Psoas muscle (tissue), 7 donors: ENCODE measurements at regions not wholly inside any gene's neighbourhood (a gene's known extent, or its start where the extent isn't known, plus 50 kb on each side); places are given as distances from the start of the nearest gene placed in this dataset.

Source experiments
- ATAC-seq, 4 donors: fragments of 200-7000 bp; cut with Tn5 transposase; one replicate each; pipeline ENCODE4 v1.9.1; 2020; ENCODE audit warnings: moderate library complexity in 3 of 4, mild to moderate bottlenecking in 2 of 4
- DNase-seq, 2 donors: peaks; one replicate each; pipeline ENCODE4 v3.0.0-alpha.2; 2020
- H3K27ac ChIP-seq: fragments of 200-600 bp; one replicate; pipeline ENCODE4 v1.8.0; 2022
- H3K27me3 ChIP-seq, 3 donors: fragments of 200-600 bp in 1 of 3; one replicate each; pipeline versions ENCODE4 v1.6.1 to v1.8.0; 2013 to 2022; ENCODE audit warnings: low read length in 2 of 3, mild to moderate bottlenecking in 2 of 3, moderate library complexity in 1 of 3; ENCODE audit not compliant: insufficient read depth in 3 of 3
- H3K36me3 ChIP-seq, 2 donors: fragments of 200-600 bp in 1 of 2; one replicate each; pipeline versions ENCODE4 v1.6.1 to v1.8.0; 2013 to 2022; ENCODE audit warnings: low read depth in 1 of 2, mild to moderate bottlenecking in 1 of 2, moderate library complexity in 1 of 2; ENCODE audit not compliant: insufficient read depth in 1 of 2
- H3K4me1 ChIP-seq: fragments of 200-600 bp; one replicate; pipeline ENCODE4 v1.8.0; 2022
- H3K4me3 ChIP-seq: fragments of 200-600 bp; one replicate; pipeline ENCODE4 v1.8.0; 2022; ENCODE audit warnings: mild to moderate bottlenecking
- H3K9me3 ChIP-seq: fragments of 200-600 bp; one replicate; pipeline ENCODE4 v1.8.0; 2022
- WGBS, 3 donors: extraction: QIAGEN DNeasy Blood & Tissue Kit; methylation state at CpG; one replicate each; pipeline versions ENCODE4 v1.1.6 to v1.1.7; 2013; 5-methylcytosine and 5-hydroxymethylcytosine counted together
- intact Hi-C, 2 donors: fragments of 100-400 bp; cut with DNase I; formaldehyde crosslinking; loops; one replicate each; pipeline versions ENCODE4 v1.11.0 to v1.14.2; 2022
- TF ChIP-seq, protein P1 (sequence below): fragments of 200-600 bp; IDR thresholded peaks from one replicate; pipeline ENCODE4 v1.8.0; 2022; ENCODE audit warnings: antibody characterized with exemption
- donor health status: healthy with polysubstance abuse.
- donor health status: DM: no; HTN: no; CAD: no; lungs with moderate emphysema.
- donor health status: Bipolar disorder and iron deficiency.
- donor health status: healthy.
- donor health status: DM: yes; HTN: yes; CAD: no.
- donor health status: DM: no; HTN: no; CAD: no.
- donor health status: DM: yes; HTN: yes; CAD: no.

DNA sequence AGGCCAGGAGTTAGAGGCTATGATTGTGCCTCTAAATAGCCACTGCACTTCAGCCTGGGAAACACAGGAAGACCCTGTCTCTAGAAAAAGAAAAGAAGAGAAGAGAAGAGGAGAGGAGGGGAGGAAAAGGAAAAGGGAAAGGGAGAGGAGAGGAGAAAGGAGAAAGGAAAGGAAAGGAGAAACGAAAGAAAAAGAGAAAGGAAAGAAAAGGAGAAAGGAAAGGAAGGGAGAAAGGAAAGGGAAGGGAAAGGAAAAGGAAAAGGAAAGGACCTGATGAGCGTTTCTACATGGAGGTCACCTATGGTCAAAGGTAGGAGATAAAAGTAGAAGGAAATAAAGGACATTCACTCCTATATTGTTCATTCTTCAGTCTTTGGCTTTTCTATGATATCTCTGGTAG is 109.1 kb upstream of the TRPC4 start:
- Histone ChIP-seq H3K9me3 (no peaks in the 10 kb centered on the region), H3K36me3 (no peaks in the 10 kb centered on the region), H3K27ac (no peak overlapping the region), H3K4me1 (no peaks in the 10 kb centered on the region), H3K27me3 (no peaks in the 10 kb centered on the region), H3K4me3 (no peak overlapping the region)
- 64 to 66% (median 64%) methylated on average over 2 of the region's 2 CpGs for WGBS, 3 donors
- intact Hi-C loops, result no loop called here
- TF ChIP-seq, protein P1, sequence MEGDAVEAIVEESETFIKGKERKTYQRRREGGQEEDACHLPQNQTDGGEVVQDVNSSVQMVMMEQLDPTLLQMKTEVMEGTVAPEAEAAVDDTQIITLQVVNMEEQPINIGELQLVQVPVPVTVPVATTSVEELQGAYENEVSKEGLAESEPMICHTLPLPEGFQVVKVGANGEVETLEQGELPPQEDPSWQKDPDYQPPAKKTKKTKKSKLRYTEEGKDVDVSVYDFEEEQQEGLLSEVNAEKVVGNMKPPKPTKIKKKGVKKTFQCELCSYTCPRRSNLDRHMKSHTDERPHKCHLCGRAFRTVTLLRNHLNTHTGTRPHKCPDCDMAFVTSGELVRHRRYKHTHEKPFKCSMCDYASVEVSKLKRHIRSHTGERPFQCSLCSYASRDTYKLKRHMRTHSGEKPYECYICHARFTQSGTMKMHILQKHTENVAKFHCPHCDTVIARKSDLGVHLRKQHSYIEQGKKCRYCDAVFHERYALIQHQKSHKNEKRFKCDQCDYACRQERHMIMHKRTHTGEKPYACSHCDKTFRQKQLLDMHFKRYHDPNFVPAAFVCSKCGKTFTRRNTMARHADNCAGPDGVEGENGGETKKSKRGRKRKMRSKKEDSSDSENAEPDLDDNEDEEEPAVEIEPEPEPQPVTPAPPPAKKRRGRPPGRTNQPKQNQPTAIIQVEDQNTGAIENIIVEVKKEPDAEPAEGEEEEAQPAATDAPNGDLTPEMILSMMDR, result no peak
- DNase-seq, result no peak
- no peak for ATAC-seq

DNA sequence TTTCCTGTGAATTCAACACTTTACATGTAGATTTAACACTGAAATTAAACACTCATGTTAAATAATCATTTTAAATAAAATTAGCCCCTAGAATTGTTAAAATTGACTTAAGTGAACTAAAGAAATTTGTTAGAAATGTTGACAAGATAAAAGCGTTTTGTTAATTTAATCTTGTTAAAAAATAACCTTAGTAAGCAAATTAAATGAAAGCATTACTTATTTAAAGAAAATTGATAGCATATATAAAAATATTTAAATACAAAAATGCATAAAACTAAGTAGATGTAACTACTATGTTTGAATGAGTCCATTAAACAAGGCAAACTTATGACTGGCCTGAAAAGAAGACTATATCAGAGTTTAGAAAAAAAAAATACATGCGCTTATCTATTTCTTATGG is 99.0 kb upstream of the TRPC4 start:
- no peak for DNase-seq
- no peak for ATAC-seq
- Histone ChIP-seq H3K27ac (no peak overlapping the region), H3K36me3 (no peaks in the 10 kb centered on the region), H3K4me1 (no peaks in the 10 kb centered on the region), H3K9me3 (no peaks in the 10 kb centered on the region), H3K4me3 (no peak overlapping the region), H3K27me3 (no peaks in the 10 kb centered on the region)
- TF ChIP-seq, protein P1, result no peak
- 50 to 79% (median 65%) methylated on average over 2 of the region's 2 CpGs for WGBS, 3 donors
- intact Hi-C loops, result no loop called here

GRCh38 chr13:37966266-37966665 is 96.7 kb upstream of the TRPC4 start:
- ATAC-seq (no peak), DNase-seq (no peak)
- TF ChIP-seq, protein P1, result no peak
- intact Hi-C loops, result no loop called here
- Histone ChIP-seq H3K27ac (no peak overlapping the region), H3K36me3 (no peaks in the 10 kb centered on the region), H3K4me1 (no peaks in the 10 kb centered on the region), H3K27me3 (no peaks in the 10 kb centered on the region), H3K4me3 (no peak overlapping the region), H3K9me3 (no peaks in the 10 kb centered on the region)
- WGBS, 3 donors, result 82 to 94% (median 85%) methylated on average over 1 of the region's 1 CpG

GRCh38 chr13:37960427-37960826 is 90.9 kb upstream of the TRPC4 start:
- no peaks in the 10 kb centered on the region for H3K27me3 ChIP-seq
- DNase-seq (no peak), ATAC-seq (no peak)
- no peaks in the 10 kb centered on the region for H3K36me3 ChIP-seq
- TF ChIP-seq, protein P1, result no peak
- no peaks in the 10 kb centered on the region for H3K9me3 ChIP-seq
- 79 to 90% (median 86%) methylated on average over 1 of the region's 1 CpG for WGBS, 3 donors
- H3K27ac ChIP-seq, result no peak overlapping the region
- no peaks in the 10 kb centered on the region for H3K4me1 ChIP-seq
- intact Hi-C loops, result no loop called here
- H3K4me3 ChIP-seq, result no peak overlapping the region

GRCh38 chr13:37959284-37959683 is 89.7 kb upstream of the TRPC4 start:
- H3K9me3 ChIP-seq, result no peaks in the 10 kb centered on the region
- H3K4me1 ChIP-seq, result no peaks in the 10 kb centered on the region
- 84 to 89% (median 87%) methylated on average over 5 of the region's 5 CpGs for WGBS, 3 donors
- intact Hi-C loops, result no loop called here
- no peak overlapping the region for H3K27ac ChIP-seq
- DNase-seq (no peak), ATAC-seq (no peak)
- H3K27me3 ChIP-seq, result no peaks in the 10 kb centered on the region
- H3K4me3 ChIP-seq, result no peak overlapping the region
- TF ChIP-seq, protein P1, result no peak
- no peaks in the 10 kb centered on the region for H3K36me3 ChIP-seq
